HCT116 (cell line): ENCODE measurements at regions not wholly inside any gene's neighbourhood (a gene's known extent, or its start where the extent isn't known, plus 50 kb on each side); places are given as distances from the start of the nearest gene placed in this dataset.

Experiments used
- ATAC-seq: fragments of 200-7000 bp; cut with Tn5 transposase; 2 replicates; pipeline ENCODE4 v1.9.1; 2020; ENCODE audit warnings: mild to moderate bottlenecking, moderate library complexity
- BruUV-seq: library from RNA; stranded (reverse); fragments of 400-500 nt; replicated peaks from 2 replicates; lab custom pipeline; 2021; lab: Mats Ljungman, UMichigan
- CTCF ChIA-PET: fragments of 300-600 bp; sonication (Branson Sonifier 250); formaldehyde crosslinking; loops from one replicate; lab custom pipeline; 2021; ENCODE audit warnings: antibody characterized with exemption; lab: Charles Lee
- POLR2A ChIA-PET: fragments of 300-600, 350-600 bp; sonication (Branson Sonifier 250); formaldehyde crosslinking; loops from one replicate; lab custom pipeline; 2021; ENCODE audit warnings: antibody characterized with exemption; lab: Charles Lee
- RAD21 ChIA-PET, 2 experiments: fragments of 300-600 bp; sonication (Branson Sonifier 250); formaldehyde crosslinking; loops; one replicate each; lab custom pipeline; 2023; ENCODE audit warnings: low total read pairs in 2 of 2; ENCODE audit not compliant: uncharacterized antibody in 2 of 2, unreplicated experiment in 2 of 2, low non-redundant PET in 1 of 2; lab: Charles Lee
- DNase-seq: peaks from one replicate; pipeline ENCODE4 v3.0.0-alpha.2; 2010; ENCODE audit warnings: low read depth, low spot score
- H2AFZ ChIP-seq: fragments of 200-600 bp; shearing (Covaris generic), sonication (generic); 2 replicates; pipeline ENCODE4 v1.6.1; 2017; ENCODE audit warnings: low read depth, mixed run types, mixed read lengths, antibody characterized with exemption, low read length; ENCODE audit not compliant: poor library complexity, severe bottlenecking
- H3K27ac ChIP-seq: 2 replicates; pipeline ENCODE4 v1.5.1; 2012; ENCODE audit warnings: low read depth, low read length
- H3K27me3 ChIP-seq: fragments of 200-600 bp; sonication (generic); 2 replicates; pipeline ENCODE4 v1.6.1; 2016; ENCODE audit warnings: mixed run types, low read length, mixed read lengths; ENCODE audit not compliant: insufficient read depth
- H3K36me3 ChIP-seq, 2 experiments: fragments of 200-500 bp in 1 of 2; fragments of 200-600 bp in 1 of 2; sonication (Bioruptor generic) in 1 of 2; sonication (generic) in 1 of 2; 2 replicates each; pipeline versions ENCODE4 v1.5.1 to v1.6.1; 2014 to 2016; ENCODE audit warnings: low read length in 2 of 2, inconsistent platforms in 1 of 2, mixed read lengths in 1 of 2, mixed run types in 1 of 2; ENCODE audit not compliant: insufficient read depth in 2 of 2, control insufficient read depth in 1 of 2
- H3K4me1 ChIP-seq, 2 experiments: fragments of 200-600 bp in 1 of 2; sonication (generic) in 1 of 2; 2 replicates each; pipeline versions ENCODE4 v1.5.1 to v1.6.1; 2012 to 2017; ENCODE audit warnings: low read length in 2 of 2, inconsistent platforms in 1 of 2, mild to moderate bottlenecking in 1 of 2, mixed read lengths in 1 of 2, mixed run types in 1 of 2, moderate library complexity in 1 of 2; ENCODE audit not compliant: insufficient read depth in 2 of 2, control insufficient read depth in 1 of 2
- H3K4me2 ChIP-seq: fragments of 200-600 bp; sonication (generic); 2 replicates; pipeline ENCODE4 v1.6.1; 2017; ENCODE audit warnings: mixed run types, low read length, mixed read lengths
- H3K4me3 ChIP-seq, 2 experiments: fragments of 200-600 bp in 1 of 2; sonication (generic) in 1 of 2; replicated peaks in 1 of 2; 2 replicates each; pipeline ENCODE4 v1.5.1; 2011 to 2016; ENCODE audit warnings: low read length in 2 of 2, control low read depth in 1 of 2, low read depth in 1 of 2, mild to moderate bottlenecking in 1 of 2, mixed read lengths in 1 of 2, mixed run types in 1 of 2
- H3K79me2 ChIP-seq: fragments of 200-600 bp; sonication (generic); 2 replicates; pipeline ENCODE4 v1.6.1; 2017; ENCODE audit warnings: mild to moderate bottlenecking, mixed run types, low read length, moderate library complexity, mixed read lengths; ENCODE audit not compliant: insufficient read depth
- H3K9ac ChIP-seq: fragments of 200-600 bp; sonication (generic); 2 replicates; pipeline ENCODE4 v1.6.1; 2016; ENCODE audit warnings: low read length, mixed read lengths
- H3K9me2 ChIP-seq: fragments of 200-600 bp; sonication (generic), shearing (Covaris generic); 2 replicates; pipeline ENCODE4 v1.6.1; 2017; ENCODE audit warnings: mixed run types, mild to moderate bottlenecking, moderate library complexity; ENCODE audit not compliant: insufficient read depth
- H3K9me3 ChIP-seq, 2 experiments: fragments of 200-500 bp in 1 of 2; fragments of 200-600 bp in 1 of 2; sonication (Bioruptor generic) in 1 of 2; sonication (generic) in 1 of 2; 2 replicates each; pipeline ENCODE4 v1.6.1; 2014 to 2017; ENCODE audit warnings: low read length in 2 of 2, mixed read lengths in 2 of 2, inconsistent platforms in 1 of 2, low read depth in 1 of 2, mild to moderate bottlenecking in 1 of 2, mixed run types in 1 of 2, moderate library complexity in 1 of 2; ENCODE audit not compliant: control insufficient read depth in 1 of 2, insufficient read depth in 1 of 2
- H4K20me1 ChIP-seq: fragments of 200-600 bp; sonication (generic), shearing (Covaris generic); 2 replicates; pipeline ENCODE4 v1.6.1; 2017; ENCODE audit warnings: mixed run types, mild to moderate bottlenecking, moderate library complexity; ENCODE audit not compliant: insufficient read depth
- EGR1 ChIP-seq: IDR thresholded peaks from 2 replicates; pipeline ENCODE4 v1.6.1; 2012; ENCODE audit warnings: low read depth
- FOSL1 ChIP-seq: IDR thresholded peaks from 2 replicates; pipeline ENCODE4 v1.6.1; 2012; ENCODE audit warnings: low read depth
- JUND ChIP-seq: IDR thresholded peaks from 2 replicates; pipeline ENCODE4 v1.6.1; 2012
- POLR2AphosphoS5 ChIP-seq: IDR thresholded peaks from 2 replicates; pipeline ENCODE4 v1.6.1; 2011; ENCODE audit warnings: mild to moderate bottlenecking, low read depth, low read length, moderate library complexity
- SP1 ChIP-seq: IDR thresholded peaks from 2 replicates; pipeline ENCODE4 v1.6.1; 2012; ENCODE audit warnings: low read depth
- YY1 ChIP-seq: IDR thresholded peaks from 2 replicates; pipeline ENCODE4 v1.6.1; 2011; ENCODE audit warnings: low read length, low read depth, moderate library complexity, mild to moderate bottlenecking; ENCODE audit not compliant: insufficient replicate concordance; ENCODE audit errors: extremely low read depth
- intact Hi-C: fragments of 100-400 bp; cut with micrococcal nuclease; formaldehyde crosslinking; loops from 2 replicates; pipeline ENCODE4 v1.10.0; 2022
- TF ChIP-seq, protein P1 (sequence below), 3 experiments: fragments of 200-600 bp in 1 of 3; sonication (generic) in 1 of 3; IDR thresholded peaks in 2 of 3; conservative IDR thresholded peaks in 1 of 3; 2 replicates each; pipeline ENCODE4 v1.5.1; 2012 to 2017; ENCODE audit warnings: low read depth in 2 of 3, low read length in 2 of 3, antibody characterized with exemption in 1 of 3, borderline replicate concordance in 1 of 3, control low read depth in 1 of 3, mild to moderate bottlenecking in 1 of 3, mixed read lengths in 1 of 3, mixed run types in 1 of 3, moderate library complexity in 1 of 3; ENCODE audit not compliant: insufficient read depth in 1 of 3

DNA sequence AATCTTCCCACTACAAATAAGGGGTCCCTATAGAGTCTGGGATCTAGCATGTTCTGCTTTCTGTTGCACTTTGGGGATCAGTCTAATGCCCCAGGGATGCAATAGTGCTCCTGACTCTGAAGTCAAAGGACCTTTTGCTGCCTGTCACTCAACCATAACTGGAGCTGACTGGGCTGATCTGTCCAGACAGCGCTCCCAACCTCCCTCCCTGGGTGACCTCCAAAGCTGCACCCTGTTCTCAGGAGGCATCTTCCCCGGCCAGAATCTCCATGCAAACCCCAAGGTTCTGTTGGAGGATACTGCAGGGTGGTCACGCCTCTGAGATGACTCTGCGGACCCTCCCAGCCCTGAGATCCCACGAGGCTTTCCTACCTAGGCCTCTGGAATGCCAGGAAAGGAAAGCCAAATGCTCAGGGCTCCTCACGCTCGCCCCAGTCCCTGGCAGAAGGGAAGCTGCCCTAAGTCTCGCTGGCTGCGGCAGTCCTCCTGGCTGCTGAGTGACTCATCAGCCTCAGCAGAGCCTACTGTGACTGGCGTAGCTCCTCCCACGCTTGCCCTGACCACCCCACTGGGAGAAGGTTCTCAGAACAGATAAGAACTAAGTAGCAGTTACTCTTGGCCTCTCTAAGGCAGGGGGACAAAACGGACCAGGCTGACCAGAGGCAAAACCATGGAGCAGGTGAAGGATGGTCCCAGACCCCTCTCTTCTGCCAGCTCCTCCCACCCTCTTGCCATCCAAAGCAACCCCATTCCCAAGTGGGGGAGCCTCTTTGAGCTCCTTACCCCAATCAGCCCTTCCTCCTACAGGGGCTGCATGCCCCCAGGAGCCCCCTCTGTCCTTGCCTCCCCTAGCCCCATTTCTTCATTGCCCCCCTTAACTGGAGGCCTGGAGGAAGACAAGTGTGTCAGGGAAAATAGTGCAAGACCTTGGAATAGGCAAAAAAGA, 124.1 kb upstream of the TNRC6C start:
- Histone ChIP-seq H3K9me3 (no peaks in the 10 kb centered on the region), H3K79me2 (no peaks in the 10 kb centered on the region), H3K4me1 (peaks cover 37 to 58% of the 10 kb centered on the region in 2 experiments), H3K36me3 (no peaks in the 10 kb centered on the region), H3K9ac (peak overlapping the region; percentile 29; the same call in 1 of the 2 replicates), H3K4me2 (peak overlapping the region; percentile 77), H3K27me3 (no peaks in the 10 kb centered on the region), H3K9me2 (no peaks in the 10 kb centered on the region), H2AFZ (no peak overlapping the region), H3K4me3 (peak overlapping the region; percentile 27 to 40), H3K27ac (no peak overlapping the region; the same call in 1 of the 2 replicates), H4K20me1 (no peaks in the 10 kb centered on the region)
- ATAC-seq (peak; percentile 95), DNase-seq (peak; percentile 62)
- RAD21 ChIA-PET, result no interaction called here
- POLR2A ChIA-PET, result interaction anchor here (1.2 kb wide), 1 partner anchor 124 kb away, joined by 7 read pairs; the partner anchor contains the start of gene TNRC6C
- intact Hi-C loops, result no loop called here
- CTCF ChIA-PET, result interaction anchor here (1.1 to 1.5 kb wide), 2 partner anchors 9 to 179 kb away, joined by 4 to 5 read pairs; no protein-coding TSS in a partner anchor
- TF ChIP-seq EGR1 (peak; percentile 95), YY1 (peak; percentile 22), FOSL1 (peak; percentile 70), JUND (peak; percentile 90), POLR2AphosphoS5 (peak; percentile 62), SP1 (no peak)
- TF ChIP-seq, protein P1, sequence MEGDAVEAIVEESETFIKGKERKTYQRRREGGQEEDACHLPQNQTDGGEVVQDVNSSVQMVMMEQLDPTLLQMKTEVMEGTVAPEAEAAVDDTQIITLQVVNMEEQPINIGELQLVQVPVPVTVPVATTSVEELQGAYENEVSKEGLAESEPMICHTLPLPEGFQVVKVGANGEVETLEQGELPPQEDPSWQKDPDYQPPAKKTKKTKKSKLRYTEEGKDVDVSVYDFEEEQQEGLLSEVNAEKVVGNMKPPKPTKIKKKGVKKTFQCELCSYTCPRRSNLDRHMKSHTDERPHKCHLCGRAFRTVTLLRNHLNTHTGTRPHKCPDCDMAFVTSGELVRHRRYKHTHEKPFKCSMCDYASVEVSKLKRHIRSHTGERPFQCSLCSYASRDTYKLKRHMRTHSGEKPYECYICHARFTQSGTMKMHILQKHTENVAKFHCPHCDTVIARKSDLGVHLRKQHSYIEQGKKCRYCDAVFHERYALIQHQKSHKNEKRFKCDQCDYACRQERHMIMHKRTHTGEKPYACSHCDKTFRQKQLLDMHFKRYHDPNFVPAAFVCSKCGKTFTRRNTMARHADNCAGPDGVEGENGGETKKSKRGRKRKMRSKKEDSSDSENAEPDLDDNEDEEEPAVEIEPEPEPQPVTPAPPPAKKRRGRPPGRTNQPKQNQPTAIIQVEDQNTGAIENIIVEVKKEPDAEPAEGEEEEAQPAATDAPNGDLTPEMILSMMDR (IDR thresholded peaks at IDR 0.05 in 2 of 3, conservative IDR thresholded peaks at IDR 0.05 in 1 of 3; ENCODE audit: borderline replicate concordance in 1 of 3, insufficient read depth in 1 of 3, low read depth in 2 of 3, low read length in 2 of 3), result no peak
- BruUV-seq, result no TSS peak
